ENCODE measurements at regions not wholly inside any gene's neighbourhood (a gene's known extent, or its start where the extent isn't known, plus 50 kb on each side); places are given as distances from the start of the nearest gene placed in this dataset.

GRCh38 chr6:11343963-11344723 lies 111.7 kb upstream of the NEDD9 start:
- TF ChIP-seq, protein P1, sequence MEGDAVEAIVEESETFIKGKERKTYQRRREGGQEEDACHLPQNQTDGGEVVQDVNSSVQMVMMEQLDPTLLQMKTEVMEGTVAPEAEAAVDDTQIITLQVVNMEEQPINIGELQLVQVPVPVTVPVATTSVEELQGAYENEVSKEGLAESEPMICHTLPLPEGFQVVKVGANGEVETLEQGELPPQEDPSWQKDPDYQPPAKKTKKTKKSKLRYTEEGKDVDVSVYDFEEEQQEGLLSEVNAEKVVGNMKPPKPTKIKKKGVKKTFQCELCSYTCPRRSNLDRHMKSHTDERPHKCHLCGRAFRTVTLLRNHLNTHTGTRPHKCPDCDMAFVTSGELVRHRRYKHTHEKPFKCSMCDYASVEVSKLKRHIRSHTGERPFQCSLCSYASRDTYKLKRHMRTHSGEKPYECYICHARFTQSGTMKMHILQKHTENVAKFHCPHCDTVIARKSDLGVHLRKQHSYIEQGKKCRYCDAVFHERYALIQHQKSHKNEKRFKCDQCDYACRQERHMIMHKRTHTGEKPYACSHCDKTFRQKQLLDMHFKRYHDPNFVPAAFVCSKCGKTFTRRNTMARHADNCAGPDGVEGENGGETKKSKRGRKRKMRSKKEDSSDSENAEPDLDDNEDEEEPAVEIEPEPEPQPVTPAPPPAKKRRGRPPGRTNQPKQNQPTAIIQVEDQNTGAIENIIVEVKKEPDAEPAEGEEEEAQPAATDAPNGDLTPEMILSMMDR (IDR thresholded peaks at IDR 0.05; ENCODE audit: low read depth, low read length, poor library complexity, severe bottlenecking), result no peak
- TF ChIP-seq EZH2phosphoT487 (IDR thresholded peaks at IDR 0.05; ENCODE audit: borderline replicate concordance, low read length), result no peak
